Kidney (tissue), 13 donors: ENCODE measurements at regions not wholly inside any gene's neighbourhood (a gene's known extent, or its start where the extent isn't known, plus 50 kb on each side); places are given as distances from the start of the nearest gene placed in this dataset.

Experiments used
- DNase-seq, 5 donors: peaks; one replicate each; pipeline ENCODE4 v3.0.0-alpha.2; 2013 to 2020
- FAIRE-seq: peaks from 2 replicates; lab custom pipeline; 2012; peaks lifted over from hg19 to GRCh38; lab: Jason Lieb, UNC
- H3K27ac ChIP-seq, 2 donors: one replicate each; pipeline ENCODE4 v1.7.0; 2013; ENCODE audit warnings: low read depth in 2 of 2, low read length in 2 of 2, inconsistent platforms in 1 of 2
- H3K27me3 ChIP-seq: one replicate; pipeline ENCODE4 v1.7.1; 2013; ENCODE audit warnings: low read length, inconsistent platforms; ENCODE audit not compliant: control insufficient read depth, insufficient read depth
- H3K36me3 ChIP-seq, 3 donors: one replicate each; pipeline versions ENCODE4 v1.7.0 to v1.7.1; 2013; ENCODE audit warnings: low read length in 3 of 3, control low read depth in 1 of 3, inconsistent platforms in 1 of 3; ENCODE audit not compliant: insufficient read depth in 3 of 3, control insufficient read depth in 2 of 3
- H3K4me1 ChIP-seq, 3 donors: one replicate each; pipeline versions ENCODE4 v1.7.0 to v1.7.1; 2013; ENCODE audit warnings: low read length in 3 of 3, inconsistent platforms in 1 of 3, low read depth in 1 of 3; ENCODE audit not compliant: control insufficient read depth in 2 of 3, insufficient read depth in 2 of 3
- H3K4me3 ChIP-seq, 3 donors: one replicate each; pipeline versions ENCODE4 v1.7.0 to v1.8.1; 2013; ENCODE audit warnings: low read length in 3 of 3, control low read depth in 1 of 3, inconsistent platforms in 1 of 3
- H3K9ac ChIP-seq, 3 donors: one replicate each; pipeline versions ENCODE4 v1.7.0 to v1.7.1; 2013; ENCODE audit warnings: low read length in 3 of 3, control low read depth in 1 of 3, inconsistent platforms in 1 of 3
- H3K9me3 ChIP-seq, 3 donors: one replicate each; pipeline versions ENCODE4 v1.7.0 to v1.7.1; 2013; ENCODE audit warnings: low read length in 3 of 3, control low read depth in 1 of 3, inconsistent platforms in 1 of 3; ENCODE audit not compliant: control insufficient read depth in 2 of 3, insufficient read depth in 1 of 3
- CTCF ChIP-seq: IDR thresholded peaks from 3 replicates; pipeline ENCODE4 v1.5.1; 2012; ENCODE audit warnings: mild to moderate bottlenecking, moderate library complexity, borderline replicate concordance; ENCODE audit not compliant: insufficient read depth; ENCODE audit errors: extremely low read depth
- intact Hi-C: fragments of 100-400 bp; cut with DNase I; formaldehyde crosslinking; loops from one replicate; pipeline ENCODE4 v1.11.1; 2022
- donor health status: control.
- donor health status: control.
- donor health status: control.
- donor health status: control.
- donor health status: control.
- donor health status: DM: yes; HTN: yes; CAD: no.
- donor health status: Normal renal cell carcinoma (clear cell type).

GRCh38 chr20:17868151-17868550 lies 100.4 kb downstream of the SNX5 start:
- Histone ChIP-seq H3K27ac (no peak overlapping the region), H3K9me3 (no peaks in the 10 kb centered on the region), H3K9ac (no peak overlapping the region), H3K4me1 (peaks cover 0 to 4% (median 3%) of the 10 kb centered on the region in 3 donors), H3K27me3 (no peaks in the 10 kb centered on the region), H3K36me3 (no peaks in the 10 kb centered on the region), H3K4me3 (no peak overlapping the region)
- no peak for FAIRE-seq
- no peak for TF ChIP-seq CTCF
- DNase-seq = no peak
- intact Hi-C loops = no loop called here

GRCh38 chr20:17867131-17867925 lies 101.3 kb downstream of the SNX5 start:
- H3K27ac ChIP-seq = no peak overlapping the region
- DNase-seq = peak in 1 of 5 donors; percentile 66
- H3K27me3 ChIP-seq = no peaks in the 10 kb centered on the region
- peaks cover 0 to 4% (median 3%) of the 10 kb centered on the region in 3 donors for H3K4me1 ChIP-seq
- no peaks in the 10 kb centered on the region for H3K36me3 ChIP-seq
- intact Hi-C loops = no loop called here
- H3K9me3 ChIP-seq = no peaks in the 10 kb centered on the region
- H3K4me3 ChIP-seq = no peak overlapping the region
- no peak for FAIRE-seq
- no peak for TF ChIP-seq CTCF
- no peak overlapping the region for H3K9ac ChIP-seq

- no peaks in the 10 kb centered on the region for H3K9me3 ChIP-seq
- H3K36me3 ChIP-seq = no peaks in the 10 kb centered on the region
- intact Hi-C loops = no loop called here
- no peaks in the 10 kb centered on the region for H3K27me3 ChIP-seq
- DNase-seq (no peak), FAIRE-seq (no peak)
- H3K4me1 ChIP-seq = peaks cover 0 to 4% (median 3%) of the 10 kb centered on the region in 3 donors
- TF ChIP-seq CTCF = no peak
- H3K27ac ChIP-seq = no peak overlapping the region
- no peak overlapping the region for H3K9ac ChIP-seq
- H3K4me3 ChIP-seq = no peak overlapping the region
Observed at GRCh38 chr20:17866234-17867001, 102.2 kb downstream of the SNX5 start.
